GM12878 (cell line): ENCODE measurements at regions not wholly inside any gene's neighbourhood (a gene's known extent, or its start where the extent isn't known, plus 50 kb on each side); places are given as distances from the start of the nearest gene placed in this dataset.

Experiments used
- CHD2 ChIP-seq: IDR thresholded peaks from 2 replicates; pipeline ENCODE4 v1.6.1; 2011; ENCODE audit warnings: low read depth, low read length, improper control_type of control experiment, borderline replicate concordance
- CTCF ChIP-seq, 3 experiments: IDR thresholded peaks in 2 of 3; conservative IDR thresholded peaks in 1 of 3; 2 replicates each; pipeline ENCODE4 v1.5.1; 2011; ENCODE audit warnings: low read depth in 3 of 3, low read length in 3 of 3, mild to moderate bottlenecking in 3 of 3, control low read depth in 2 of 3, moderate library complexity in 2 of 3, inconsistent platforms in 1 of 3, mixed read lengths in 1 of 3; ENCODE audit not compliant: control insufficient read depth in 2 of 3, insufficient read depth in 1 of 3; ENCODE audit errors: extremely low read depth in 1 of 3
- NR2C2 ChIP-seq: IDR thresholded peaks from 2 replicates; pipeline ENCODE4 v1.6.1; 2011; ENCODE audit warnings: borderline replicate concordance, low read depth; ENCODE audit not compliant: control insufficient read depth, insufficient read length
- POLR2A ChIP-seq: IDR thresholded peaks from 2 replicates; pipeline ENCODE4 v1.6.1; 2011; ENCODE audit warnings: low read depth, mild to moderate bottlenecking, low read length
- TARDBP ChIP-seq: IDR thresholded peaks from 2 replicates; pipeline ENCODE4 v1.6.1; 2016; ENCODE audit warnings: borderline replicate concordance
- ZNF24 ChIP-seq: fragments of 450-650 bp; IDR thresholded peaks from 2 replicates; pipeline ENCODE4 v1.6.1; 2017; ENCODE audit warnings: antibody characterized with exemption, mild to moderate bottlenecking

- TF ChIP-seq POLR2A (no peak), CTCF (IDR thresholded peaks at IDR 0.05 in 2 of 3, conservative IDR thresholded peaks at IDR 0.05 in 1 of 3; ENCODE audit: control insufficient read depth in 2 of 3, extremely low read depth in 1 of 3, insufficient read depth in 1 of 3, low read depth in 3 of 3, low read length in 3 of 3) (no peak), CHD2 (no peak), ZNF24 (no peak), NR2C2 (no peak), TARDBP (no peak)
Measured at GRCh38 chrX:6685489-6685888, 150.6 kb upstream of the VCX3A start.
